NCI-H510A (cell line): ENCODE measurements at regions not wholly inside any gene's neighbourhood (a gene's known extent, or its start where the extent isn't known, plus 50 kb on each side); places are given as distances from the start of the nearest gene placed in this dataset.

ENCODE experiments used
- DNase-seq: peaks from one replicate; lab custom pipeline; 2025; lab: John Stamatoyannopoulos, UW

DNA sequence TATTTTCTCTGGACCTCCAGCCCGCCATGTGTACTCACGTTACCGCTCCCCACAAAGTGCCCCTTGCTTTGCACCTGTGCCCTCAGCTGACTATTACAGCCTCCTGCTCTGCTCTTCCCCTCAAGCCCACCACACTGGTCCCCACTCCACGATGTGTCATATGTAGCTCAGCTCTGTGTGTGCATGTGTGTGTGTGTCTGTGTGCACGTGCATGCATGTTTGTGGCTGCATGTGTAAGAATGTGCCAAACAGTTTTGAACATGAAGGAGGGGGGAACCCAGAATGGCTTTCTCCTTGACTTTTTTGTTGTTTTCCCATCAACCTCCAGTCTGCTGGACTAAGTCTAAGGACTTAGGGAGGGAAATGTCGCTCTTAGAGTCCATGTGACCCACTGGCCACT is 54.8 kb upstream of the BTRC start:
- no peak for DNase-seq

DNA sequence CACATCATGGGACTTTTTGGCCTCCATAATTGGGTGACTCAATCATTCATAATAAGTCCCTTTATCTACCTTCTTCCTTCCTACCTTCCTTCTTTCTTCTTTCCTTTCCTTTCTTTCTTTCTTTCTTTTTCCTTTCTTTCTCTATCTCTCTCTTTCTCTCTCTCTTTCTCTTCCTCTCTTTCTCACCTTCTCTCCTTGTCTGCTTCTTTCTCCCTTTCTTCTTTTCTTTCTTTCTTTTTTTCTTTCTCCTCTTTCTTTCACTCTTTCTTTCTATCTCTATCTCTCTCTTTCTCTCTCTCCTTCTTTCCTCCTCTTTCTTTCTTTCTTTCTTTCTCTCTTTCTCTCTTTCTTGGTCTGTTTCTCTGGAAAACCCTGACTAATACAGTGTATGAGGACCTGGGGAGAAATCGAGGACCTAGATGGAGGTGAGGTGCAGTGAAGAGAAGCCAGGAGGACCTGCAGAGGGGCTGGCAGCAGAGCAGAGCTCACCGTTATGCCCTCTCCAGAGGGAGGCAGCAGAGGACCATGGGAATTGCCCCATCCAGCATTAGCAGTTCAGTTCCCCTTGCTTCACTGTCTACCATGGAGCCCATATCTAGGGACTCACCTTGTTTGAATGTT is 52.7 kb upstream of the BTRC start:
- DNase-seq: no peak

DNA sequence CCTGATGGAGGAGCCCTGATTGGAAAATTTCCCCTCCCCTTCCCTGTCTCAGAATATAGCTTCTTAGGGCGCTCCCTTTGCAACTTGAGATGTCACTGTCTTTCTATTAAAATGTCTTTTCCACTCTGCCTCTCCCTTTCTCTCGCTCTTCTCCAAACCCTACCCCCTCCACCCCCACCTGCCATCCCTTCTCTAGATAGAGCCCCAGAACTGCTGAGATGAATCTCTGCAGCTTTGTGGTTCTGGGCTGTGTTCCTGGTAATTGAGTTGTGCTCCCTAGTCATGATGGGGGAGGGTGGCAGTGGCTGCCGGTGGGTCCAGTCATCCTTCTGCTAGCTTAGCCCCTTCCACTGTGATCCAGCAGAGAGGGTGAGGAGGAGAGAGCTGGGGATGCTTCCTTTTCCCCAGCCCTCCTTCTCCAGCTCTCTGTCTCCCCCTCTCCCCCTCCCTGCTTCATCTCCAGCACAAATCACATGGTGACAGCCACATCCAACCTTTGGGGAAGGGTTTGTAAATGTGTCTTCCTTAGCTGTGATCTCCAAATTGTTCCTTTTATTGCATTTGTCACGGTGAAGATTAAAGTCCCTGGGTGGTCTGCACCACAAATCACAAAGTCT is 50.8 kb upstream of the BTRC start:
- DNase-seq: no peak
